Endodermal cell (in vitro differentiated cells): ENCODE measurements at regions not wholly inside any gene's neighbourhood (a gene's known extent, or its start where the extent isn't known, plus 50 kb on each side); places are given as distances from the start of the nearest gene placed in this dataset.

Source experiments
- DNase-seq: peaks from one replicate; pipeline ENCODE4 v3.0.0-alpha.2; 2017
- H3K27ac ChIP-seq: 2 replicates; pipeline ENCODE4 v1.5.1; 2013; ENCODE audit warnings: mild to moderate bottlenecking, low read depth, low read length, moderate library complexity
- H3K27me3 ChIP-seq: 2 replicates; pipeline ENCODE4 v1.6.1; 2013; ENCODE audit warnings: mild to moderate bottlenecking, low read length, moderate library complexity; ENCODE audit not compliant: insufficient read depth, control insufficient read depth, poor library complexity, severe bottlenecking
- H3K36me3 ChIP-seq: 2 replicates; pipeline ENCODE4 v1.7.0; 2013; ENCODE audit warnings: mild to moderate bottlenecking, low read length, moderate library complexity; ENCODE audit not compliant: control insufficient read depth, insufficient read depth
- H3K4me1 ChIP-seq: one replicate; pipeline ENCODE4 v1.7.0; 2013; ENCODE audit warnings: low read length; ENCODE audit not compliant: control insufficient read depth, insufficient read depth
- H3K4me3 ChIP-seq: 2 replicates; pipeline ENCODE4 v1.5.1; 2013; ENCODE audit warnings: mild to moderate bottlenecking, low read length, moderate library complexity
- H3K9ac ChIP-seq: 2 replicates; pipeline ENCODE4 v1.6.1; 2013; ENCODE audit warnings: mild to moderate bottlenecking, low read length, moderate library complexity; ENCODE audit not compliant: poor library complexity, severe bottlenecking; ENCODE audit errors: extremely low read depth
- H3K9me3 ChIP-seq: 2 replicates; pipeline ENCODE4 v1.6.1; 2013; ENCODE audit warnings: mild to moderate bottlenecking, low read length, moderate library complexity; ENCODE audit not compliant: control insufficient read depth
- H3K27ac Mint-ChIP-seq: 2 replicates; pipeline ENCODE4 v1.8.0; 2020; ENCODE audit warnings: mixed read lengths
- H3K27me3 Mint-ChIP-seq: 2 replicates; pipeline ENCODE4 v1.8.0; 2021; ENCODE audit warnings: mild to moderate bottlenecking, mixed read lengths; ENCODE audit not compliant: insufficient read depth
- H3K36me3 Mint-ChIP-seq: 2 replicates; pipeline ENCODE4 v1.8.0; 2020; ENCODE audit warnings: low read depth, mixed read lengths
- H3K4me1 Mint-ChIP-seq: 2 replicates; pipeline ENCODE4 v1.8.0; 2020; ENCODE audit warnings: mixed read lengths
- H3K4me3 Mint-ChIP-seq: 2 replicates; pipeline ENCODE4 v1.8.0; 2020; ENCODE audit warnings: mild to moderate bottlenecking, moderate library complexity, mixed read lengths
- H3K9me3 Mint-ChIP-seq: 2 replicates; pipeline ENCODE4 v1.8.0; 2020; ENCODE audit warnings: mild to moderate bottlenecking, mixed read lengths
- CTCF ChIP-seq: fragments of 200-600 bp; sonication (generic); conservative IDR thresholded peaks from 2 replicates; pipeline ENCODE4 v1.5.0; 2021; ENCODE audit warnings: antibody characterized with exemption, mild to moderate bottlenecking
- WGBS, 2 experiments: methylation state at CpG; one replicate each; pipeline versions ENCODE4 v1.1.5 to v1.1.7; 2013; ENCODE audit warnings: missing lambda C conversion rate in 2 of 2, mixed read lengths in 1 of 2; ENCODE audit not compliant: insufficient coverage in 1 of 2, insufficient read length in 1 of 2; 5-methylcytosine and 5-hydroxymethylcytosine counted together

GRCh38 chr2:160792837-160793236, 299.2 kb upstream of the RBMS1 start:
- TF ChIP-seq CTCF = no peak
- Histone ChIP-seq H3K9ac (no peak overlapping the region), H3K4me3 (no peak overlapping the region), H3K36me3 (no peaks in the 10 kb centered on the region), H3K27me3 (no peaks in the 10 kb centered on the region), H3K4me1 (no peaks in the 10 kb centered on the region), H3K27ac (no peak overlapping the region), H3K9me3 (peaks cover 10% of the 10 kb centered on the region)
- no peaks in the 10 kb centered on the region for H3K4me1 Mint-ChIP-seq
- no peaks in the 10 kb centered on the region for H3K27me3 Mint-ChIP-seq
- H3K9me3 Mint-ChIP-seq = peaks cover 13% of the 10 kb centered on the region
- WGBS, 2 experiments = 61 to 83% methylated on average over 1 to 3 of the region's 4 CpGs
- no peak for DNase-seq
- no peaks in the 10 kb centered on the region for H3K36me3 Mint-ChIP-seq
- no peak overlapping the region for H3K27ac Mint-ChIP-seq
- H3K4me3 Mint-ChIP-seq = no peak overlapping the region

DNA sequence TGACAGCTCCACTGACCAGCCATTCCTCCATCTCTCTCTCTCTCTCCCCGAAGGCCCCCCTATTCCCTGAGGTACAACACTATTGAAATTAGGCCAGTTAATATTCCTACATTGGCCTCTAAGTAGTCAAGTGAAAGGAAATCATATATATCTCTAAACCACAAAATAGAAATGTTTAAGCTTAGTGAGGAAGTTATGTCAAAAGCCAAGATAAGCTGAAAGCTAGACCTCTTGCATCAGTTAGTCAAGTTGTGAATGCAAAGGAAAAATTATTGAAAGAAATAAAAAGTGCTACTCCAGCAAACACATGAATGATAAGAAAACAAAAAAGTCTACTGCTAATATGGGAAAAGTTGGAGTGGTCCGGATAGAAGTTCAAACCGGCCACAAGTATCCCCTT, 301.3 kb upstream of the RBMS1 start:
- WGBS, 2 experiments = 93% methylated on average over 1 of the region's 3 CpGs; no CpG with 5 or more reads in 1 of the 2 experiments
- no peak for DNase-seq
- peaks cover 10% of the 10 kb centered on the region for H3K9me3 ChIP-seq

GRCh38 chr2:160803881-160804280, 310.3 kb upstream of the RBMS1 start:
- H3K9me3 Mint-ChIP-seq = peaks cover 32% of the 10 kb centered on the region
- no peak for TF ChIP-seq CTCF
- H3K27ac Mint-ChIP-seq = no peak overlapping the region

More for the DNA sequence above, 301.3 kb upstream of the RBMS1 start:
- Histone ChIP-seq H3K4me1 (no peaks in the 10 kb centered on the region), H3K36me3 (no peaks in the 10 kb centered on the region), H3K27me3 (no peaks in the 10 kb centered on the region), H3K27ac (no peak overlapping the region), H3K9ac (no peak overlapping the region), H3K4me3 (no peak overlapping the region)
- no peak overlapping the region for H3K27ac Mint-ChIP-seq
- peaks cover 19% of the 10 kb centered on the region for H3K9me3 Mint-ChIP-seq
- no peaks in the 10 kb centered on the region for H3K27me3 Mint-ChIP-seq
- no peak for TF ChIP-seq CTCF
- H3K4me3 Mint-ChIP-seq = no peak overlapping the region
- no peaks in the 10 kb centered on the region for H3K36me3 Mint-ChIP-seq
- no peaks in the 10 kb centered on the region for H3K4me1 Mint-ChIP-seq

More at GRCh38 chr2:160803881-160804280, 310.3 kb upstream of the RBMS1 start:
- Mint-ChIP-seq H3K36me3 (peaks cover 8% of the 10 kb centered on the region), H3K27me3 (peaks cover 4% of the 10 kb centered on the region), H3K4me3 (no peak overlapping the region), H3K4me1 (no peaks in the 10 kb centered on the region)
- Histone ChIP-seq H3K9ac (no peak overlapping the region), H3K4me3 (no peak overlapping the region), H3K9me3 (peaks cover 16% of the 10 kb centered on the region), H3K36me3 (no peaks in the 10 kb centered on the region), H3K4me1 (no peaks in the 10 kb centered on the region), H3K27me3 (no peaks in the 10 kb centered on the region), H3K27ac (no peak overlapping the region)
- no peak for DNase-seq
